GM18858 (cell line): ENCODE measurements at regions not wholly inside any gene's neighbourhood (a gene's known extent, or its start where the extent isn't known, plus 50 kb on each side); places are given as distances from the start of the nearest gene placed in this dataset.

Source experiments
- ATAC-seq: cut with Tn5 transposase; IDR thresholded peaks from one replicate; pipeline ENCODE4 v1.9.1; 2021; ENCODE audit not compliant: unreplicated experiment

- ATAC-seq = peak; percentile 80
These were observed 230.2 kb downstream of the TDRD3 start for GRCh38 chr13:60627071-60627686.
